ENCODE measurements at regions not wholly inside any gene's neighbourhood (a gene's known extent, or its start where the extent isn't known, plus 50 kb on each side); places are given as distances from the start of the nearest gene placed in this dataset.

DNA sequence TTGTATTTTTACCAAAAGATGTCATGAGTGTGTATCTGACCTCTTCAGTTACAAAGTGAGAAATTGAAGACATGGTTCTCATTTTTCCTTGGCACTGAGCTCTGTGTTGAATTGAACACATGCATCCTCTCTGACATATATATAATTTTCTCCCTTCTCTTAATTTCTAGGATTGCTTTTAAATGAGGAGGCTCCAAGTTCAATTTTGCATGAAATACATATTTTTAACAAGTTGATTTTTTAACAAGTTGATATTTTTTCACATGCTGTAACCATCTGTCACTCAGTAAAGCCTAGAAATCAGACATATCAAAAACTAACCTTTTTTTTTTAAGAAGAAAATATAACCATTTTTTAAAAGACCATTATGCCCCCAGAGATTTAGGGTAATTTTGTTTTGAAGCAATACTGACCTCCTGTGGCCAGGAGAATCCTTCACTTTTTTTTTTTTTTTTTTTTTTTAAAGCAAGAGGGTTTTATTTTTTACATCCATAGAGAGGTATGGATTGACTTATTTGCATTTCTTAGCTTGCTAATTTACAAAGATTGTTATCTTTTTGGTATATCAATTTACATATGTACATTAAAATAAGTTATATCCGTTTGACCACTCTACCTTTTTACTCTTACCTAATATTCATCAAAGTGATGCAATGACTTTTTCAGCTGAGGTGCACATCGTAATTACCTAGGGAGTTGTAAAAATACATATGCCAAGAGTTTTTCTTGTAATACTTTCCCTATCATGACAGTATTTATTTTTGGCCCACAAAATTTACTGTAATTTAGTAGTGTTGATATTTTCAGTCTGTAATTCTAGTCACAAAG, 161.8 kb downstream of the SOCS6 start:
- H3K27me3 ChIP-seq (ENCODE audit: control insufficient read depth, insufficient read depth, low read length): no peaks in the 10 kb centered on the region
- TF ChIP-seq, protein P1, sequence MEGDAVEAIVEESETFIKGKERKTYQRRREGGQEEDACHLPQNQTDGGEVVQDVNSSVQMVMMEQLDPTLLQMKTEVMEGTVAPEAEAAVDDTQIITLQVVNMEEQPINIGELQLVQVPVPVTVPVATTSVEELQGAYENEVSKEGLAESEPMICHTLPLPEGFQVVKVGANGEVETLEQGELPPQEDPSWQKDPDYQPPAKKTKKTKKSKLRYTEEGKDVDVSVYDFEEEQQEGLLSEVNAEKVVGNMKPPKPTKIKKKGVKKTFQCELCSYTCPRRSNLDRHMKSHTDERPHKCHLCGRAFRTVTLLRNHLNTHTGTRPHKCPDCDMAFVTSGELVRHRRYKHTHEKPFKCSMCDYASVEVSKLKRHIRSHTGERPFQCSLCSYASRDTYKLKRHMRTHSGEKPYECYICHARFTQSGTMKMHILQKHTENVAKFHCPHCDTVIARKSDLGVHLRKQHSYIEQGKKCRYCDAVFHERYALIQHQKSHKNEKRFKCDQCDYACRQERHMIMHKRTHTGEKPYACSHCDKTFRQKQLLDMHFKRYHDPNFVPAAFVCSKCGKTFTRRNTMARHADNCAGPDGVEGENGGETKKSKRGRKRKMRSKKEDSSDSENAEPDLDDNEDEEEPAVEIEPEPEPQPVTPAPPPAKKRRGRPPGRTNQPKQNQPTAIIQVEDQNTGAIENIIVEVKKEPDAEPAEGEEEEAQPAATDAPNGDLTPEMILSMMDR (IDR thresholded peaks at IDR 0.05; ENCODE audit: insufficient read depth, low read length, severe bottlenecking): peak; percentile 28
- FAIRE-seq (no peak), DNase-seq (ENCODE audit: low read depth) (peak; percentile 13)
- no peaks in the 10 kb centered on the region for H3K36me3 ChIP-seq (ENCODE audit: control insufficient read depth, insufficient read depth, low read length)
- H3K4me3 ChIP-seq (ENCODE audit: low read depth, low read length): no peak overlapping the region

DNA sequence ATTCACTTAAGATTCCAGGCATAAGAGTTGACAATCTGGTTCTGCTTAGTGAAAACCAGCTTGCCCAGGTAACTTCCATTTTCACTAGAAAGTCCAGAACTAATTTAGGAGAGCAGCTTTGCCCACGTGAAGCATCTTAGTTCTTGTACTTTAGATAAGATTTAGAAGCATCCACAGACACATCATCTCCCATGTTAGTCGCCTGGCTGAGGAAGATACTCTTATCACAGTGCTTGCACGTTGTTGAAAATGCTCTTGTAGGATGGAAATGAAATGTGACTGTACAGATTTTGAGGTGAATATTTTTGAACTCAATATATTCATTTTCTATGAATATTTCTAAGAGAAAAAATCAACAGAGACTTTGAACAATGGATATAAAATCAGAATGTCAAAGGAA, 159.7 kb downstream of the SOCS6 start:
- no peak overlapping the region for H3K4me3 ChIP-seq (ENCODE audit: low read depth, low read length)
- FAIRE-seq: no peak
- no peak for DNase-seq (ENCODE audit: low read depth)
- no peaks in the 10 kb centered on the region for H3K36me3 ChIP-seq (ENCODE audit: control insufficient read depth, insufficient read depth, low read length)
- no peaks in the 10 kb centered on the region for H3K27me3 ChIP-seq (ENCODE audit: control insufficient read depth, insufficient read depth, low read length)
- TF ChIP-seq, protein P1 (IDR thresholded peaks at IDR 0.05; ENCODE audit: insufficient read depth, low read length, severe bottlenecking): no peak

DNA sequence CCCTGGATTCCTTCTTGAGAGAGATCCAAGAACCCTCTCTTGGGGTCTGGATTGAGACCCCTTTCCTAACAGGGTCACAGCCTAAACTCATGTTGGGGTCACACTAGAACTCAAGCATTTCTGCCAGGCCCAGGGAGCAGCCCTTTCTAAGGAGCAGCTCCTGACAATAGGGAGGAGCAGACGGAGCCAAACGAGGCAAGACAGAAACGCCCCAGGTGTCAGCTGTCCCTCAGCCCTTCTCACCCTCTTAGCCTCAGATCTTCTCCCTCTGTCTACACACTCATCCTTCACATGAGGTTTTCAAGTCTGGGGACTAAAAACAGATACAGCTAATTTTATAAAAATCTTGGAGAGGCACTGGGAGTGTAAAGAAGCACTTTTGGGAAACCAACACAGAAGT, 157.2 kb downstream of the SOCS6 start:
- FAIRE-seq (no peak), DNase-seq (ENCODE audit: low read depth) (no peak)
- H3K4me3 ChIP-seq (ENCODE audit: low read depth, low read length): no peak overlapping the region
- TF ChIP-seq, protein P1 (IDR thresholded peaks at IDR 0.05; ENCODE audit: insufficient read depth, low read length, severe bottlenecking): no peak
- H3K36me3 ChIP-seq (ENCODE audit: control insufficient read depth, insufficient read depth, low read length): no peaks in the 10 kb centered on the region
- no peaks in the 10 kb centered on the region for H3K27me3 ChIP-seq (ENCODE audit: control insufficient read depth, insufficient read depth, low read length)

DNA sequence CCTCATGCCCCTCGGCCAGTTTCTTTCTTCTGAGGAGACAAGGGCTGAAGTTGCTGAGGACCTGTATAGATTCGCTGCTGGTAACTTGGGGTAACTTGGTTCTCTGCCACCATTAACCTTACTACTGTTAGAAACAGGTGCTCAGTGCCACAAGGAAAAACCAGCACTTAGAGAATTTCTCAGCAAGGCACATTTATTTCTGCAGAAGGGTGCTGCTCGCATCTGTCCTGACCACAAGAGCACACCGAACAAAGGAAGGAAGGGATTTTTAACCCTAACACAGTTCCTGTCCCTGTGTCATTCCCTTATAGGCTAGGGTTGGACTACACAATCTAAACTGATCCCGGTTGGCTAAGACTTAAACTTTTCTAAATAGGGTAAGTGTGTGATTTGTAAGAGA, 154.1 kb downstream of the SOCS6 start:
- TF ChIP-seq, protein P1 (IDR thresholded peaks at IDR 0.05; ENCODE audit: insufficient read depth, low read length, severe bottlenecking): no peak
- DNase-seq (ENCODE audit: low read depth) (no peak), FAIRE-seq (no peak)
- no peaks in the 10 kb centered on the region for H3K36me3 ChIP-seq (ENCODE audit: control insufficient read depth, insufficient read depth, low read length)
- H3K27me3 ChIP-seq (ENCODE audit: control insufficient read depth, insufficient read depth, low read length): no peaks in the 10 kb centered on the region
- no peak overlapping the region for H3K4me3 ChIP-seq (ENCODE audit: low read depth, low read length)

DNA sequence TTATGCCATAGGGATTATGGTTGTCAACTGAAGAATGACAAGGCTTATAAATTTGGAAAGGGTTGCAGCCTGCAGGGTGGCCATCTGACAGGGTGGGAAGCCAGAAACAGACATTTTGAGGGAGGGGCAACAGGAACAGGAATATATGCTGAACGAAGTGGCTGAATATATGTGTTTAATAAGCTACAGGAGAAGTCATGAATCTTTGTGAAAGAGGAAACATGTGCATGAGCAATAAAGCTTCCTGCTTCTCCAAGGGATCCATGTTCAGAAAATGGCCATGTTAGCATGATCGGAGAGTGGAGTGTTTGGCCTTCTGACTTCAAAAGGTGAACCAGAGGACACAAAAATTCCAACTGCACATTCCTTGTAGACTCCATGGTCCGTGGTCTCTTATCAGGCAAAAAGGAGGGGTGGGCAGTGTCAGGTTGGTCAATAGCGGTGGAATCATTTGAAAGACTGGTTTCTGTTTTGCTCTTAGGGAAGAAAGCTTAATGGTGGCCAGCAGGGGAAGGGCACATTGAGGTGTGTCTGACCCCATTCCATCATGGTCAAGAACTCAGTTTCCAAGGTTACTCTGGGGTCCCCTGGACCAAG, 144.1 kb downstream of the SOCS6 start:
- Histone ChIP-seq H3K36me3 (ENCODE audit: control insufficient read depth, insufficient read depth, low read length) (no peaks in the 10 kb centered on the region), H3K27me3 (ENCODE audit: control insufficient read depth, insufficient read depth, low read length) (no peaks in the 10 kb centered on the region), H3K4me3 (ENCODE audit: low read depth, low read length) (no peak overlapping the region)
- TF ChIP-seq, protein P1 (IDR thresholded peaks at IDR 0.05; ENCODE audit: insufficient read depth, low read length, severe bottlenecking): no peak
- DNase-seq (ENCODE audit: low read depth): no peak
- FAIRE-seq: no peak
